ENCODE measurements at regions not wholly inside any gene's neighbourhood (a gene's known extent, or its start where the extent isn't known, plus 50 kb on each side); places are given as distances from the start of the nearest gene placed in this dataset.
"Not testable (repeated sequence)": the region's sequence is repeated elsewhere in the genome, so short reads cannot be mapped to it uniquely, and the experiment has no call there.

DNA sequence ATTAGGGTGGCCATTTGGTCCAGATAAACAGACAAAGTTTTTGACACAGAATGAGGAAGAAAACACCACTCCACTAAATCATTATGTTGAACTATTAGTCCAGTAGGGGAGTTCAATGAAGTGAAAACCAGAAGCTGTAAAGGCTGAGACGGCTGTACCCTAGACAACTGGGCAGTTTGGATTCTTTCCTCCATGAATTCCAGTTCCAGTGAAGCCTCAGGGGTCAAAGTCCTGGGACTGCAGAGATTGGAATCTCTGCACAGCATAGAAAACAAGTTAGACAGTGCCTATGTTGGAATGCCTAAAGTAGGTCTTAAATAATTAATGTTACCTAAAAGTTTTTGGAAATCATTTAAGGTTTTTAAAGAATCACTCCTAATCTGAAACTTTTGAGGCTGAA lies 86.5 kb upstream of the PGR start:
- TF ChIP-seq, protein P1, sequence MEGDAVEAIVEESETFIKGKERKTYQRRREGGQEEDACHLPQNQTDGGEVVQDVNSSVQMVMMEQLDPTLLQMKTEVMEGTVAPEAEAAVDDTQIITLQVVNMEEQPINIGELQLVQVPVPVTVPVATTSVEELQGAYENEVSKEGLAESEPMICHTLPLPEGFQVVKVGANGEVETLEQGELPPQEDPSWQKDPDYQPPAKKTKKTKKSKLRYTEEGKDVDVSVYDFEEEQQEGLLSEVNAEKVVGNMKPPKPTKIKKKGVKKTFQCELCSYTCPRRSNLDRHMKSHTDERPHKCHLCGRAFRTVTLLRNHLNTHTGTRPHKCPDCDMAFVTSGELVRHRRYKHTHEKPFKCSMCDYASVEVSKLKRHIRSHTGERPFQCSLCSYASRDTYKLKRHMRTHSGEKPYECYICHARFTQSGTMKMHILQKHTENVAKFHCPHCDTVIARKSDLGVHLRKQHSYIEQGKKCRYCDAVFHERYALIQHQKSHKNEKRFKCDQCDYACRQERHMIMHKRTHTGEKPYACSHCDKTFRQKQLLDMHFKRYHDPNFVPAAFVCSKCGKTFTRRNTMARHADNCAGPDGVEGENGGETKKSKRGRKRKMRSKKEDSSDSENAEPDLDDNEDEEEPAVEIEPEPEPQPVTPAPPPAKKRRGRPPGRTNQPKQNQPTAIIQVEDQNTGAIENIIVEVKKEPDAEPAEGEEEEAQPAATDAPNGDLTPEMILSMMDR (IDR thresholded peaks at IDR 0.05), result not testable (repeated sequence)
- not testable (repeated sequence) for TF ChIP-seq POLR2AphosphoS5 (IDR thresholded peaks at IDR 0.05); POLR2A (IDR thresholded peaks at IDR 0.05; ENCODE audit: low read depth); EP300 (IDR thresholded peaks at IDR 0.05)
